Pancreas (tissue), 10 donors: ENCODE measurements at regions not wholly inside any gene's neighbourhood (a gene's known extent, or its start where the extent isn't known, plus 50 kb on each side); places are given as distances from the start of the nearest gene placed in this dataset.

Experiments used
- ATAC-seq, 4 donors: fragments of 200-7000 bp; cut with Tn5 transposase; one replicate each; pipeline versions ENCODE4 v1.8.0 to v1.9.1; 2020; ENCODE audit warnings: mild to moderate bottlenecking in 4 of 4, moderate library complexity in 4 of 4
- DNase-seq, 6 donors: peaks; one replicate each; pipeline ENCODE4 v3.0.0-alpha.2; 2020
- FAIRE-seq: peaks from 2 replicates; lab custom pipeline; 2012; peaks lifted over from hg19 to GRCh38; lab: Jason Lieb, UNC
- H3K27ac ChIP-seq, 4 donors: fragments of 200-600 bp; sonication (generic); 1 replicate in 3 of 4; 2 replicates in 1 of 4; pipeline versions ENCODE4 v1.5.0 to v1.8.0; 2020
- H3K27me3 ChIP-seq, 4 donors: fragments of 200-600 bp; one replicate each; pipeline ENCODE4 v1.8.0; 2021
- H3K36me3 ChIP-seq, 3 donors: fragments of 200-600 bp; sonication (generic) in 1 of 3; one replicate each; pipeline versions ENCODE4 v1.5.0 to v1.8.0; 2020 to 2021
- H3K4me1 ChIP-seq, 3 donors: fragments of 200-600 bp; one replicate each; pipeline ENCODE4 v1.8.0; 2021
- H3K4me3 ChIP-seq, 4 donors: fragments of 200-600 bp; sonication (generic) in 2 of 4; one replicate each; pipeline versions ENCODE4 v1.5.0 to v1.8.0; 2020 to 2021
- H3K9me3 ChIP-seq, 4 donors: fragments of 200-600 bp; one replicate each; pipeline ENCODE4 v1.8.0; 2021
- WGBS, 2 donors: extraction: QIAGEN DNeasy Blood & Tissue Kit; methylation state at CpG; one replicate each; pipeline ENCODE4 v1.1.7; 2013; 5-methylcytosine and 5-hydroxymethylcytosine counted together
- intact Hi-C, 3 donors: fragments of 100-400 bp; cut with DNase I; formaldehyde crosslinking; loops; one replicate each; pipeline versions ENCODE4 v1.11.1 to v1.14.2; 2022
- TF ChIP-seq, protein P1 (sequence below), 4 donors: fragments of 200-600 bp; sonication (generic) in 3 of 4; IDR thresholded peaks; one replicate each; pipeline versions ENCODE4 v1.5.0 to v1.8.0; 2021; ENCODE audit warnings: antibody characterized with exemption in 4 of 4
- donor health status: healthy with polysubstance abuse.
- donor health status: DM: no; HTN: no; CAD: no; lungs with moderate emphysema.
- donor health status: DM: no; HTN: no; CAD: no.
- donor health status: control.
- donor health status: control.
- donor health status: Bipolar disorder and iron deficiency.
- donor health status: DM: yes; HTN: yes; CAD: no.
- donor health status: DM: no; HTN: no; CAD: no.
- donor health status: DM: no; HTN: no; CAD: no.
- donor health status: DM: yes; HTN: yes; CAD: no.

DNA sequence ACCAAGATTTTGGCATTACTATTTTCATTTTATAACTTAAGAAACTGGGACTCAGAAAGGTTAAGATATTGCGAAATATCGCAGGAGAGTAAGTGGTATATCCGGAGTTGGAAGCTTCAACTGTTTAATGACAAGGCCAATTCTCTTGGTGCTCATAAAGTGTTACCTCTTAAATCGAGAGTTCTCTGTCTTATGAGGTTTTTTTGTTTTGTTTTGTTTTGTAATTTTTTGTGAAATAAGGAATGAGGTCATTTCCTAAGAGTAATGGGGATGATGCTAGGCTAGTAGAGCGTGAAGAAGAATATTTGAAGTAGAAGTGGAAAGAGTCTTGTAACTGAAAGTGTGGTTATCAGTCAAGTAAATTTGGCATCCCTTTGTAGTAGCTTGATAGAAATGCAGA lies 183.2 kb upstream of the DAB2 start:
- Histone ChIP-seq H3K4me3 (no peak overlapping the region), H3K27me3 (no peaks in the 10 kb centered on the region), H3K9me3 (no peaks in the 10 kb centered on the region), H3K27ac (no peak overlapping the region), H3K4me1 (peaks cover 0 to 3% (median 0%) of the 10 kb centered on the region in 3 donors), H3K36me3 (no peaks in the 10 kb centered on the region)
- TF ChIP-seq, protein P1, sequence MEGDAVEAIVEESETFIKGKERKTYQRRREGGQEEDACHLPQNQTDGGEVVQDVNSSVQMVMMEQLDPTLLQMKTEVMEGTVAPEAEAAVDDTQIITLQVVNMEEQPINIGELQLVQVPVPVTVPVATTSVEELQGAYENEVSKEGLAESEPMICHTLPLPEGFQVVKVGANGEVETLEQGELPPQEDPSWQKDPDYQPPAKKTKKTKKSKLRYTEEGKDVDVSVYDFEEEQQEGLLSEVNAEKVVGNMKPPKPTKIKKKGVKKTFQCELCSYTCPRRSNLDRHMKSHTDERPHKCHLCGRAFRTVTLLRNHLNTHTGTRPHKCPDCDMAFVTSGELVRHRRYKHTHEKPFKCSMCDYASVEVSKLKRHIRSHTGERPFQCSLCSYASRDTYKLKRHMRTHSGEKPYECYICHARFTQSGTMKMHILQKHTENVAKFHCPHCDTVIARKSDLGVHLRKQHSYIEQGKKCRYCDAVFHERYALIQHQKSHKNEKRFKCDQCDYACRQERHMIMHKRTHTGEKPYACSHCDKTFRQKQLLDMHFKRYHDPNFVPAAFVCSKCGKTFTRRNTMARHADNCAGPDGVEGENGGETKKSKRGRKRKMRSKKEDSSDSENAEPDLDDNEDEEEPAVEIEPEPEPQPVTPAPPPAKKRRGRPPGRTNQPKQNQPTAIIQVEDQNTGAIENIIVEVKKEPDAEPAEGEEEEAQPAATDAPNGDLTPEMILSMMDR (IDR thresholded peaks at IDR 0.05) = no peak
- intact Hi-C loops = no loop called here
- DNase-seq = no peak
- WGBS, 2 donors = 77 to 90% methylated on average over 5 of the region's 5 CpGs
- no peak for FAIRE-seq
- ATAC-seq = no peak

DNA sequence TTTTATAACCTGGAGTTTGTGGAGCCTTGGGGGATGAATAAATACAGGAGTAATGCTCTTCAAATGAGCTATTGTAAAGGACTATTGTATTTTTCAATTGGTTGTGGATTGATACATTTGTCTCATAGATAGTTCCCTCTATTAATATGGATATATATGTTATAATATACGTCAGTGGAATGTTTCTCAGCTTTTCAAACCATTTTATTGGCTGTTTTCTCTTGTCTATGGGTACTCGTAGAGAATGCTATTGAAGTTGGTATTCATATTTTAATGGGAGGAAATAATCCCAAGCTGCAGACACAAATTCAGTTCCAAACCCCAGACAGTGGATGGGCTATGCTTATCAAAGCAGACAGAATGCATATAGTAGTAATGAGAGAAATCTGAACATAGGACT lies 181.8 kb upstream of the DAB2 start:
- Histone ChIP-seq H3K9me3 (no peaks in the 10 kb centered on the region), H3K27ac (no peak overlapping the region), H3K36me3 (no peaks in the 10 kb centered on the region), H3K27me3 (no peaks in the 10 kb centered on the region), H3K4me3 (no peak overlapping the region), H3K4me1 (peaks cover 0 to 3% (median 0%) of the 10 kb centered on the region in 3 donors)
- FAIRE-seq (no peak), DNase-seq (no peak), ATAC-seq (no peak)
- 88 to 90% methylated on average over 2 of the region's 2 CpGs for WGBS, 2 donors
- TF ChIP-seq, protein P1 (IDR thresholded peaks at IDR 0.05) = no peak
- intact Hi-C loops = no loop called here

DNA sequence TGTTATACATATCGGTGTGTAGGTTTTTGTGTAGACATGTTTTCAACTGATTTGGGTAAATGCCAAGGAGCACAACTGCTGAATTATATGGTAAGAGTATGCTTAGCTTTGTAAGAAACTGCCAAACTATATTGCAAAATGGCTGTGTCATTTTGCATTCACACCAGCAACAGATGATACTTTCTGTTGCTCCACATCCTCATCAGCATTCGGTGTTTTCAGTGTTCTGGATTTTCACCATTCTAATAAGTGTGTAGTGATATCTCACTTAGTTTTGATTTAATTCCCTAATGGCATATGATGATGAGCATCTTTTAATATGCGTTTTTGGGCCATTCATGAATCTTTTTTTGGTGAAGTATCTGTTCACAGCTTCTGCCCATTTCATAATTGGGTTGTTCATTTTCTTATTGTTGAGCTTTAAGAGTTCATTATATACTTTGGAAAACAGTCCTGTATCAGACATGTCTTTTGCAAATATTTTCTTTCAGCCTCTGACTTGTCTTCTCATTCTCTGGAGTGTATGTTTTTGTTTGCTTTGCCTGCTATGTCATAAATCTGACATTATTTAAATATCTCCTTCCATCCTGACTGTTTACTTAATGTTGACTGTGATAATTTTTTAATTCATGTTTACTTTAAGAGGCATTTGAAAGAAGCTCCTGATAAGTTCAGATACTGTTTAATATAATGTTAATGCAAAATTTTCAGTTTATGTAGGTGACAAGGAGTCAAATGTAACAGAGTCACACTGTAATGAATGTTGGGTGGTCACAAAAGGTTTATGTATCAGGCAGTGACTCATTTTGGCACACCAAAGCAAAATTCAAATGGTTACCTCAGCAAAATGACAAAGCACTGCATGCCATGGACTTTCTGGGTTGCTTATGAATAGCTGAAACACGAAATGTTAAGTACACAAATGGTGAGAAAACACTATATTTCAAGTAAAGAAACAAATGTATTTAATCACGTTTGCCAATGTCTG lies 181.1 kb upstream of the DAB2 start:
- 68 to 72% methylated on average over 5 of the region's 5 CpGs for WGBS, 2 donors
- intact Hi-C loops = no loop called here
- FAIRE-seq = no peak

DNA sequence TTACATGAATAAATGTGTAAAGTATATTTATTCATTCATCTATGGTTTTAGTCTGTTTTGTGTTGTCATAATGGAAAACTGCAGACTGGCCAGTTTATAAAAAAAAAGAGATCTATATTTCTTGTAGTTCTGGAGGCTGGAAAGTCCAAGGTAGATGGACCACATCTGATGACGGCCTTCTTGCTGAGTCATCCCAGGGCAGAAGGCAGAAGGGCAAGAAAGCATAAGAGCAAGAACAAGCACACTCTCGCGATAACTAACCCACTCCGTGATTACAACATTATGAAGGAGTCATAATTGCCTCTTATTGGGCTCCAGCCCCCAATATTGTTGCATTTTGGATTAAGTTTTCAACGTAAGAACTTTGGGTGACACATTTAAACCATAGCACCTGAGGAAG lies 180.4 kb upstream of the DAB2 start:
- TF ChIP-seq, protein P1 (IDR thresholded peaks at IDR 0.05) = no peak
- ATAC-seq = no peak
- WGBS, 2 donors = 91 to 93% methylated on average over 5 of the region's 5 CpGs

More for the DNA sequence above, 181.1 kb upstream of the DAB2 start:
- ATAC-seq (no peak), DNase-seq (no peak)
- Histone ChIP-seq H3K4me1 (peaks cover 0 to 3% (median 0%) of the 10 kb centered on the region in 3 donors), H3K36me3 (no peaks in the 10 kb centered on the region), H3K9me3 (no peaks in the 10 kb centered on the region), H3K27me3 (no peaks in the 10 kb centered on the region), H3K4me3 (no peak overlapping the region), H3K27ac (no peak overlapping the region)
- TF ChIP-seq, protein P1 (IDR thresholded peaks at IDR 0.05) = no peak

DNA sequence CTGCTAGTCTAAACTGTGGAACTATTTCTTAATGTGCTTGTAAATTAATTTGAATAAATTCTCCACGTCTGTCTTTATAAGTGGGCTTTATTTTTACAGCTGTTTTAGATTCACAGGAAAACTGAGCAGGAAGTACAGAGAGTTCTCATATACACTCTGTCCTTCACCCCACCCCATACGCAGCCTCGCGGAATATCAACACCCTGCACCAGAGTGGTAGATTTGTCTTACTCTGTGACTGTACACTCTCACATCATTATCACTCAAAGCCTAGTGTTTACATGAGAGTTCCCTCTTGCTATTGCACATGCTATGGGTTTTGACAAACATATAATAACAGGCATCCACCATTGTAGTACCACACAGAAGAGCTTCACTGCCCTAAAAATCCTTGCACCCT lies 179.7 kb upstream of the DAB2 start:
- ATAC-seq = no peak
- no peak for FAIRE-seq
- Histone ChIP-seq H3K4me1 (peaks cover 0 to 3% (median 3%) of the 10 kb centered on the region in 3 donors), H3K27ac (no peak overlapping the region), H3K36me3 (no peaks in the 10 kb centered on the region), H3K9me3 (no peaks in the 10 kb centered on the region), H3K4me3 (no peak overlapping the region), H3K27me3 (no peaks in the 10 kb centered on the region)
- TF ChIP-seq, protein P1 (IDR thresholded peaks at IDR 0.05) = no peak
- no peak for DNase-seq
- intact Hi-C loops = no loop called here
- 38 to 61% methylated on average over 4 of the region's 4 CpGs for WGBS, 2 donors

More for the DNA sequence above, 180.4 kb upstream of the DAB2 start:
- peaks cover 0 to 3% (median 0%) of the 10 kb centered on the region in 3 donors for H3K4me1 ChIP-seq
- H3K27ac ChIP-seq = no peak overlapping the region
- no peaks in the 10 kb centered on the region for H3K36me3 ChIP-seq
- H3K9me3 ChIP-seq = no peaks in the 10 kb centered on the region
- FAIRE-seq = no peak
- no peak overlapping the region for H3K4me3 ChIP-seq
- intact Hi-C loops = no loop called here
- no peak for DNase-seq
- H3K27me3 ChIP-seq = no peaks in the 10 kb centered on the region
